GM18511 (cell line): ENCODE measurements at regions not wholly inside any gene's neighbourhood (a gene's known extent, or its start where the extent isn't known, plus 50 kb on each side); places are given as distances from the start of the nearest gene placed in this dataset.

Experiments
- ATAC-seq: cut with Tn5 transposase; IDR thresholded peaks from one replicate; pipeline ENCODE4 v1.9.1; 2021; ENCODE audit warnings: mild to moderate bottlenecking, moderate library complexity; ENCODE audit not compliant: unreplicated experiment

- no peak for ATAC-seq
Measured at GRCh38 chr1:185646202-185646683, 87.9 kb upstream of the HMCN1 start.

DNA sequence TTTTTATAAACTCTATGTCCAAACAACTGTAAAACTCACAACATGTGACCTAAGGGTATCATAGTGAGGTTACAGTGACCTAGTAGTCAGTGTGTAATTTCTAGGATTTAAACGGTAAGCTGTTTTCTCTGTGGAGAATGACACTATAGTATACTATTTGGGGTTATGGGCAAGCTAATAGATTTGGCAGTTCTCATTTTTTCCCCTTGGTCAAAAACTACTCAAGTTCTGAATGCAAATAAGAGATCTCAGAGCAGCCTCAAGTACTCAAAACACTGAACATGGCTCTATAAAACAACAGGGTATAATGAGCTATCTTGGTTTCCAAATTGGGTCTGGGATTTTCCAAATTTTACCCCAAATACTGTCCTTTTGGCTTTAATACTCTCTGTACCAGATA lies 88.5 kb upstream of the HMCN1 start:
- ATAC-seq = no peak

DNA sequence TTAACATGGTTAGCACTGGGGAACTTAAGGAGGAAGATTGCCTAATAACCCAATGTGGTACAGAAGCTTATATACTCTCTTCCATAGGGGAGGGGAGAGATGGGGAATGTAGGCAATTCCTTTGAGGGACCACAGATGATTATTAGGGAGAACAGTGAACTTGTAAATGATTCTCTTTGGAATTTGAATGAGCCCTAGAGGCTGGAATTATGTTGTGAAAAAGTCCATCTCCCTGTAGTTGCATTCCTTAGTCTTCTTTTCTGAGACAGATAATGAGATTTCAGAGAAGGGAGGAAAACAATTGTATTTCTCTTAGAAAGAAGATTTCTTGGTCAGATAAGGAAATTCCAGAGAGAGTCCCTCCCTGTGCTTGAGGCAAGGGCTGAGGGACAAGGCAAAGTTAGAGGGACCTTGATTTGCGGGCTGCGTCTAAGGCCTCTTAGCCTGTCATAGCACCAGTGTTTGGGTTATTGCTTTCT lies 89.0 kb upstream of the HMCN1 start:
- no peak for ATAC-seq

DNA sequence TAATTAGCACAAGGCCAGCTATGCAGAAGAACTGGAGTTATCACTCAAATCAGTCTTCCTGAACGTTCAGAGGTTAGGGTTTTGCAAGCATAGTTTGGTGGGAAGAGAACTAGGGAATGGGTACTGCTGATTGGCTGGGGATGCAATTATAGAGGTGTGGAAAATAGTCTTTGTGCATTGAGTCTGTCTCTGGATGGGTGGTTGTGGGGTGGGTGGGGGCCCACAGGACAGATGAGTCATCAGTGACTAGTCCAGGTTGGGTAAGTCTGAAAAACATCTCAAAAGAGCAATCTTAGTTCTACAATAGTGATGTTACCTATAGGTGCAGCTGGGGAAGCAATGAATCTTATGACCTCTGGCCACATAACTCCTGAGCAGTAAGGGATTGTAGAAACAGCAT lies 89.7 kb upstream of the HMCN1 start:
- no peak for ATAC-seq

DNA sequence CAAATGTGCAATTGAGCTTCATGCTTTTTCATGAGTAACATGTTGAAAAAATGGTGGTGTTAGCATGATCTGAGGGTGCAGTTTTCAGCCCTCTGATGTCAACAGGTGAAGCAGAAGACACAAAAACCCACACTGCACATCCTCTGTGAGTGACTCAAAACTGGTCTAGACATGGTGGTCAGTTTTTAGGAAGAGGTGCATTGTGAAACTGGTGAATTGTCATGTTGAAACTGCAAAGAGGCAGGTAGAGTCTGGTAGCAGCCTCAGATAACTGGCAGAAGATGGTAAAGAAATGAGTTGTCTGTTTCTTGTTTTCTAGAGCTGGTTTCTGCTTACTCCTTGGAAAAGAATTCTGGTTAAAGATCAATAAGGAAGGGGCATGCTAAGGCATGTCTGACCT lies 97.3 kb upstream of the HMCN1 start:
- peak; percentile 99 for ATAC-seq

DNA sequence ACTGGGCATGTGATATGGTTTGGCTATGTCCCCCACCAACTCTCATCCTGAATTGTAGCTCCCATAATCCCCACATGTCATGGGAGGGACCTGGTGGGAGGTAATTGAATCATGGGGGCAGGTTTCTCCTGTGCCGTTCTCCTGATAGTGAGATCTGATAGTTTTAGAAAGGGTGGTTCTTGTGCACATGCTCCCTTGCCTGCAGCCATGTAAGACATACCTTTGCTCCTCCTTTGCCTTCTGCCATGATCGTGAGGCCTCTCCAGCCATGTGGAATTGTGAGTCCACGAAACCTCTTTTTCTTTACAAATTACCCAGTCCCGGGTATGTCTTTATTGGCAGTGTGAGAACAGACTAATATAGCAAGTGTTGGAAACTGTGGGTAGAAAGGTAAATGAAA lies 99.5 kb upstream of the HMCN1 start:
- no peak for ATAC-seq

- ATAC-seq = no peak
Measured at GRCh38 chr1:185632659-185633423, 101.3 kb upstream of the HMCN1 start.

DNA sequence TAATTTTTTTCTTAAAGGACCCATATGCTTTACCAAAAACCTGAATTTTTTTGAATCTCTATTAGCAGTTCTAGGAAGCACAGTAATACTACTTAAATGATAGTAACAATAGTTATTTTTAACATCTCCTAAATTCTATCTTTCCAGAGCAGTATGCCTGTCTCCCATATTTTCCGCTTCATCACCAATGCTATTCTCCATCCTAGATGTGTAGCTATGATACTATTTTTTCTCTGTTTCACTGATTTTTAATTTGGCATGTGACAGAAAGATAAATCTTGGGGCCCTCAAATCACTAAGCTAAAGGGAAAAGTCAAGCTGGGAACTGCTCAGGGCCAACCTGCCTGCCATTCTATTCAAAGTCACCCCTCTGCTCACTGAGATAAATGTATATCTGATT lies 102.3 kb upstream of the HMCN1 start:
- no peak for ATAC-seq

- ATAC-seq = no peak
Measured at GRCh38 chr1:185627761-185628501, 106.3 kb upstream of the HMCN1 start.

GRCh38 chr1:185627171-185627570 lies 107.0 kb upstream of the HMCN1 start:
- ATAC-seq = no peak

DNA sequence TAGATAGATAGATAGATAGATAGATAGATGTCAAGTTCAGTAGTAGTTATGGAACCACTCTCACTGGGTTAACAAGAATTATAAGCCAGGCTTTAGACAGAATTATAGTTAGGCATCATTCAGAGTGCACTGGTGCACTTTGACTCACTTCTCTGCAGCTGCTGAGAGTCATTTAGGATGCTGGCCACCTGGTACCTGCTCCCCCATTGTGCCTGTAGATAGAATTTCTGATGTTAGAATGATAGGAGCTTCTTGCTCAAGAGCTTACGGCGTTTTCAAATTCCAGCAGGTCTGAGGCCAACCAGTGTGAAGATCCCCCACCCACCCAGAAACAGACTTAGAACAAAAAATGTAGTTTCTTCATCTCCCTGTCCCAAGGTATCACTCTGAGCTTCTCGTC lies 107.8 kb upstream of the HMCN1 start:
- ATAC-seq = no peak

- no peak for ATAC-seq
Measured at GRCh38 chr1:185610954-185611353, 123.2 kb upstream of the HMCN1 start.

GRCh38 chr1:185608177-185608576 lies 126.0 kb upstream of the HMCN1 start:
- peak; percentile 75 for ATAC-seq

DNA sequence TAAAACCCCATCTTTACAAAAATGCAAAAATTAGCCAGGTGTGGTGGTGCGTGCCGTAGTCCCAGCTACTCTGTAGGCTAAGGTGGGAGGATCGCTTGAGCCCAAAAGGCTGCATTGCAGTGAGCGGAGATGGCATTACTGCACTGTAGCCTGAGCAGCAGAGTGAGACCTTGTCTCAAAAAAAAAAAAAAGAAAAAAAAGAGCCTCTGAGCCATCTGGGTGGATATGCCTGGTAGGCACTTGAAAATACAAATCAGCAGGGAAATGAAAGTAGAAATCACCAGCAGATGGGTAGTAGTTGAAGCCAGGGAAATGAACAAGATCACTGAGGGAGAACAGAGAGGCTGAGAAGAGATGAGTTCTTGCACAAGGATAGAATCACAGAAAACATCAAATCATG lies 131.0 kb upstream of the HMCN1 start:
- ATAC-seq = peak; percentile 77

- peak; percentile 54 for ATAC-seq
Measured at GRCh38 chr1:185601189-185601588, 133.0 kb upstream of the HMCN1 start.

- ATAC-seq = no peak
Measured at GRCh38 chr1:185600641-185601040, 133.6 kb upstream of the HMCN1 start.

GRCh38 chr1:185598332-185598731 lies 135.9 kb upstream of the HMCN1 start:
- ATAC-seq = no peak

DNA sequence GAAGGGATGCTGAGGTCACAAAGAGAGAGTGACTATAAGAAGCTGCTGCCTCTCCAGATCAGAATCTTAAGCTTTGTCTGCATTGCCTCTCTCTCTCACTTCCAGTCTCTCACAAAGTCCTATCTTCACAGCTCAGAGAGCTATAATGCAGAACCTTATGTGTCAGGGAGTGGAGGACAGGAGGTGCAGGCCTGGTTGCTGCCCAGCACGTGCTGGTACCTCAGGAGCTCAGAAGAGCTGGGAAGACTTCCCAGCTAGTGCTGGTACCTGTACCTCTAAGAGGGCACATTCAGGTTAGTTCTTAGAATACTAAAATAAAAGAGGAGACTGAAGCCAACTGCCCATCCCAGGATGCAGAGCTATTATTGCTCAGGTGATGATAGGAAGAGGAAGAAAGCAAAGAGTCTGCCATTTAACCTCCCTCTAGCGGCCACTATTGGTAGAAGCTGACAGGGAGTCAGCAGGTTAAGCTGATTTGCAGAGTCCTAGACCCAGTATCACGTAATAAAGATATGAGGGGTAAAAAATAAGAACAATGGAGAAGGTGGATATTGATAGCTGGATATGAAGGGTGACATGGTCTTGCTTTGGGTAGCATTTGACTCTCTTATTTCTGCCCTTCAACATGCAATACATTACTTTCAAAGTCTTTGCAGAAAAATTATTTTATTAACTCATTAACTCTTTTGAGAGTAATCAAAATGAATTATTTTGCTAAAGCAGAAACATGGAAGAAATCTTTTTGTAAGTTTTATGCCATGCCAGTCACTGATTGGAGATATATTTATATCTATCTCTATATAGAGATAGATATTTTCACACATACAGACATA lies 138.1 kb upstream of the HMCN1 start:
- ATAC-seq = peak; percentile 93

GRCh38 chr1:185594786-185595410 lies 139.3 kb upstream of the HMCN1 start:
- no peak for ATAC-seq

DNA sequence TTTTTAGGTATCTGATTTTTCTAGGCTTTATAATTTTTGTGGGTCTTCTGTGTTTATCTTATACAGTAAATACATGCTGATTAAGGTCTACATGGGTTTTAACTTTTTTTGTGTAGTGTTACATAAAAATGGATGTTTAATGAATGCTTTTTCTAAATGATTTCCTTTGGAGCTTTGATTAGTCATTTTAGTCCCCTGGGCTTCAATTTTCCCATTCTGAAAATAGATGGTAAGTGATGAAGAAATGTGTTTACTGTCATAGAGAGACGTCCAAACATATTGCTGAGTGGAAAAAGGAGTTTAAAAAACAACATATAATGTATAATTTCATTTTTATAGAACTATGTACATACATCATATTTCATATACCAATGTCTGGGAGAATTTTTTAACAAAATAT lies 140.9 kb upstream of the HMCN1 start:
- ATAC-seq = no peak

DNA sequence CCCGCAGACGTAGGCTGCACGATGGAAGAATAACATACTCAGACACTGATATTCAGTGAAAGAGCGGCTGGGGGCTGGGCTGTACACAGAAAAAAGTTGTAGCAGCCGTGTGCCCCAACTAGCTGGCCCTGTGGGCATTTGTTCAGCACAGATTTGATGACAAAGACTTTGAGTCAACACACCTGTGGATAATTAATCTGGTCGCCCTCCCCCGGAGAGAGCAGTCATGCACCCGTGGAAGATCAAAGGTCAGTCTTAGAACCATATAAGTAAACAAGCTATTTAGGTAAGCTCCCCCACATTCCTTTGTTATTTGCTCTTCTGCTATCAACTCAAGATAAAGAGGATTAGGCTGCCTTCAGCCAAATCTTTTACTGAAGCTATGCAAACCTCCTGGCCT lies 148.4 kb upstream of the HMCN1 start:
- no peak for ATAC-seq
